ENCODE measurements at regions not wholly inside any gene's neighbourhood (a gene's known extent, or its start where the extent isn't known, plus 50 kb on each side); places are given as distances from the start of the nearest gene placed in this dataset.

GRCh38 chr2:221096706-221097567 lies 475.2 kb downstream of the EPHA4 start:
- no peak for DNase-seq

GRCh38 chr2:221097568-221097915 lies 474.6 kb downstream of the EPHA4 start:
- DNase-seq, result no peak

GRCh38 chr2:221097949-221098348 lies 474.2 kb downstream of the EPHA4 start:
- DNase-seq, result no peak

- DNase-seq, result no peak
Observed at GRCh38 chr2:221100467-221101089, 471.5 kb downstream of the EPHA4 start.

GRCh38 chr2:221102896-221103688 lies 469.0 kb downstream of the EPHA4 start:
- no peak for DNase-seq

- DNase-seq, result no peak
Observed at GRCh38 chr2:221103930-221104329, 468.2 kb downstream of the EPHA4 start.

GRCh38 chr2:221104361-221104811 lies 467.7 kb downstream of the EPHA4 start:
- no peak for DNase-seq

- no peak for DNase-seq
Observed at GRCh38 chr2:221106241-221106640, 465.9 kb downstream of the EPHA4 start.

GRCh38 chr2:221107424-221107823 lies 464.7 kb downstream of the EPHA4 start:
- DNase-seq, result no peak

GRCh38 chr2:221109552-221109951 lies 462.6 kb downstream of the EPHA4 start:
- DNase-seq, result no peak

- DNase-seq, result no peak
Observed at GRCh38 chr2:221111739-221112138, 460.4 kb downstream of the EPHA4 start.

GRCh38 chr2:221112744-221113143 lies 459.4 kb downstream of the EPHA4 start:
- no peak for DNase-seq

- DNase-seq, result no peak
Observed at GRCh38 chr2:221115944-221116343, 456.2 kb downstream of the EPHA4 start.

GRCh38 chr2:221120643-221121042 lies 451.5 kb downstream of the EPHA4 start:
- DNase-seq, result no peak

GRCh38 chr2:221123396-221123795 lies 448.7 kb downstream of the EPHA4 start:
- DNase-seq, result no peak

GRCh38 chr2:221124532-221125240 lies 447.4 kb downstream of the EPHA4 start:
- no peak for DNase-seq

GRCh38 chr2:221125691-221126090 lies 446.4 kb downstream of the EPHA4 start:
- no peak for DNase-seq

- DNase-seq, result no peak
Observed at GRCh38 chr2:221129657-221130056, 442.4 kb downstream of the EPHA4 start.

GRCh38 chr2:221130431-221130830 lies 441.7 kb downstream of the EPHA4 start:
- no peak for DNase-seq

- DNase-seq, result no peak
Observed at GRCh38 chr2:221133941-221134340, 438.2 kb downstream of the EPHA4 start.

- DNase-seq, result no peak
Observed at GRCh38 chr2:221134718-221135117, 437.4 kb downstream of the EPHA4 start.

- DNase-seq, result no peak
Observed at GRCh38 chr2:221135699-221136098, 436.4 kb downstream of the EPHA4 start.

- DNase-seq, result no peak
Observed at GRCh38 chr2:221137385-221137784, 434.7 kb downstream of the EPHA4 start.

Data from activated gamma-delta T cell treated with Interleukin-2 at 50 U/mL for 16 hours (primary cell).